Body of pancreas (tissue), 4 donors: ENCODE measurements at regions not wholly inside any gene's neighbourhood (a gene's known extent, or its start where the extent isn't known, plus 50 kb on each side); places are given as distances from the start of the nearest gene placed in this dataset.
"Not testable (repeated sequence)": the region's sequence is repeated elsewhere in the genome, so short reads cannot be mapped to it uniquely, and the experiment has no call there.

Source experiments
- ATAC-seq: fragments of 150-250 bp; one replicate; pipeline ENCODE4 v1.9.1; 2016
- DNase-seq, 4 donors: peaks; one replicate each; pipeline ENCODE4 v3.0.0-alpha.2; 2019
- H3K27ac ChIP-seq, 4 donors: fragments of 200-600 bp; sonication (generic); 1 replicate in 3 of 4; 2 replicates in 1 of 4; pipeline versions ENCODE4 v1.5.1 to v1.6.1; 2016 to 2019; ENCODE audit warnings: mild to moderate bottlenecking in 1 of 4, mixed read lengths in 1 of 4, moderate library complexity in 1 of 4
- H3K27me3 ChIP-seq, 2 donors: fragments of 200-600 bp; sonication (generic); one replicate each; pipeline ENCODE4 v1.6.0; 2016; ENCODE audit warnings: mild to moderate bottlenecking in 1 of 2
- H3K36me3 ChIP-seq, 2 donors: fragments of 200-600 bp; sonication (generic); replicated peaks in 1 of 2; 2 replicates each; pipeline ENCODE4 v1.5.1; 2016; ENCODE audit warnings: low read depth in 2 of 2; ENCODE audit not compliant: insufficient read depth in 1 of 2
- H3K4me1 ChIP-seq: fragments of 200-600 bp; sonication (generic); one replicate; pipeline ENCODE4 v1.6.0; 2016
- H3K4me3 ChIP-seq, 2 donors: fragments of 200-600 bp; sonication (generic); 1 replicate in 1 of 2; 2 replicates in 1 of 2; pipeline ENCODE4 v1.5.1; 2016 to 2019
- H3K9me3 ChIP-seq, 3 donors: fragments of 200-600 bp; sonication (generic); 1 replicate in 2 of 3; 2 replicates in 1 of 3; pipeline ENCODE4 v1.5.1; 2016
- POLR2A ChIP-seq, 3 donors: fragments of 450-650 bp; IDR thresholded peaks; one replicate each; pipeline ENCODE4 v1.6.1; 2016; ENCODE audit warnings: antibody characterized with exemption in 3 of 3, mild to moderate bottlenecking in 2 of 3
- WGBS, 2 donors: methylation state at CpG; one replicate each; pipeline ENCODE4 v1.1.5; 2017; 5-methylcytosine and 5-hydroxymethylcytosine counted together
- intact Hi-C: fragments of 100-400 bp; cut with DNase I; formaldehyde crosslinking; loops from one replicate; pipeline ENCODE4 v1.15.1; 2023
- TF ChIP-seq, protein P1 (sequence below), 7 experiments: fragments of 450-650 bp in 4 of 7; fragments of 200-600 bp in 3 of 7; sonication (generic) in 3 of 7; IDR thresholded peaks; one replicate each; pipeline ENCODE4 v1.5.1; 2016 to 2019; ENCODE audit warnings: antibody characterized with exemption in 7 of 7

DNA sequence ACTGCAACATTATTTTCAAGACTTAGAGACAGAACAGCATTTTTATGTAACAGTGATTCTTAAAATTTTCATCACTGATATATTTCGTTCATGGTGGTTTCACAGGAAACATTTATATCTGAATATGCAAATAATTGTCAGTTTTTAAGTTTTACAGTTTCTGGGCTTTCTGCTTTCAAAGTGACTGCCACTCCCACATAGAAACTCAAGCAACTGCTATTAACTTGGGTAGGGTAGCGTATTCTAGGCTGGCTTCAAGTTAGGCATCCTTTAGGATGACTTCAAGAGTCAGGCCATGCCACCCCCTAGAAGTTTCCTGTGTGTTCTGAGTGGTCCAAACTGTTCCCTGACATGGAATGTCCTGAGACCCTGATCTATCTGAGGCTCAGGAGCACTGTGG is 123.6 kb upstream of the TSPAN8 start:
- Histone ChIP-seq H3K27ac (no peak overlapping the region), H3K36me3 (no peaks in the 10 kb centered on the region), H3K27me3 (no peaks in the 10 kb centered on the region), H3K9me3 (no peaks in the 10 kb centered on the region), H3K4me1 (no peaks in the 10 kb centered on the region), H3K4me3 (no peak overlapping the region)
- intact Hi-C loops: no loop called here
- DNase-seq (no peak), ATAC-seq (no peak)
- no peak for TF ChIP-seq POLR2A (IDR thresholded peaks at IDR 0.05)
- TF ChIP-seq, protein P1, sequence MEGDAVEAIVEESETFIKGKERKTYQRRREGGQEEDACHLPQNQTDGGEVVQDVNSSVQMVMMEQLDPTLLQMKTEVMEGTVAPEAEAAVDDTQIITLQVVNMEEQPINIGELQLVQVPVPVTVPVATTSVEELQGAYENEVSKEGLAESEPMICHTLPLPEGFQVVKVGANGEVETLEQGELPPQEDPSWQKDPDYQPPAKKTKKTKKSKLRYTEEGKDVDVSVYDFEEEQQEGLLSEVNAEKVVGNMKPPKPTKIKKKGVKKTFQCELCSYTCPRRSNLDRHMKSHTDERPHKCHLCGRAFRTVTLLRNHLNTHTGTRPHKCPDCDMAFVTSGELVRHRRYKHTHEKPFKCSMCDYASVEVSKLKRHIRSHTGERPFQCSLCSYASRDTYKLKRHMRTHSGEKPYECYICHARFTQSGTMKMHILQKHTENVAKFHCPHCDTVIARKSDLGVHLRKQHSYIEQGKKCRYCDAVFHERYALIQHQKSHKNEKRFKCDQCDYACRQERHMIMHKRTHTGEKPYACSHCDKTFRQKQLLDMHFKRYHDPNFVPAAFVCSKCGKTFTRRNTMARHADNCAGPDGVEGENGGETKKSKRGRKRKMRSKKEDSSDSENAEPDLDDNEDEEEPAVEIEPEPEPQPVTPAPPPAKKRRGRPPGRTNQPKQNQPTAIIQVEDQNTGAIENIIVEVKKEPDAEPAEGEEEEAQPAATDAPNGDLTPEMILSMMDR (IDR thresholded peaks at IDR 0.05): no peak
- 80 to 82% methylated on average over 2 of the region's 2 CpGs for WGBS, 2 donors

DNA sequence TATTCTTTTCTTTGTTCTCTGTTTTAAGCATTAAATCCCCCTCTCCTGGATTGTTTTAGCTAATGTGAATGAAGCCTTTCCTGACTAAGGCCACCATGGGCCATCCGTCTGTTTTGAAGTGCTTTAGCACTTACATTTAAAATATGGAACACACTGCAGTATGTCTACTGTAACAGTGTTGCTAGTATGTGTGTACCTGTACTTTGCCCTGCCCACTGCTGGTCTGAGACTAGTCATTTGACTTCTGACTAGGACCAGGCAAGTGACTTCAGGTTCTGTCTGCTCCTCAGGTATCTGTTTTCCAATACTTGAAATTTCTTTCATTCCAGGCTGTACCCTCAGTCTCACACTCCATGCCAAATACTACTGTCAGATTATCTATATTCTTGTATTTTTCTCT is 120.1 kb upstream of the TSPAN8 start:
- intact Hi-C loops: no loop called here
- DNase-seq (no peak), ATAC-seq (no peak)
- no peaks in the 10 kb centered on the region for H3K36me3 ChIP-seq
- no peaks in the 10 kb centered on the region for H3K4me1 ChIP-seq
- no peak for TF ChIP-seq POLR2A (IDR thresholded peaks at IDR 0.05)
- TF ChIP-seq, protein P1 (IDR thresholded peaks at IDR 0.05): no peak
- 85 to 95% methylated on average over 1 of the region's 1 CpG for WGBS, 2 donors
- no peaks in the 10 kb centered on the region for H3K9me3 ChIP-seq
- H3K27ac ChIP-seq: no peak overlapping the region
- no peak overlapping the region for H3K4me3 ChIP-seq
- H3K27me3 ChIP-seq: no peaks in the 10 kb centered on the region

DNA sequence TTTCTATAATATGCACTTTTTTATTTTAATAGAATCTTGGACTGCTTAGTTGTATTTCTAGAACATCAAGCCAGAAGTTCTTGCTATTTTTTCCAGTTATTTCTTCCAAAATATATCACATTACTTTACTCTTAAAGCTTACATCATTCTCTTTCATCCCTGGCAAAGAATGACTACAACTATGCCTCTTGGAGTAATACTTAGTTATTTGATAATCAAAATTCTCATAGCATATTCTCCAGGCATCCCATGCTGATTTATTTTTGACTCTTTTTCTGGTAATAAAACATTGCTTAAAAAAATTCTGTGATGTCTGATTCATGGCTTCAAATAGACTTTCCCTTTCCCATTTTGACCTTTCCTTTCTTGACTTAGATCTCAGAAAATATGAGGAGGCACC is 118.7 kb upstream of the TSPAN8 start:
- intact Hi-C loops: no loop called here
- TF ChIP-seq, protein P1 (IDR thresholded peaks at IDR 0.05): no peak
- TF ChIP-seq POLR2A (IDR thresholded peaks at IDR 0.05): no peak
- H3K9me3 ChIP-seq: no peaks in the 10 kb centered on the region
- no peak for ATAC-seq
- H3K4me1 ChIP-seq: no peaks in the 10 kb centered on the region
- H3K36me3 ChIP-seq: no peaks in the 10 kb centered on the region
- DNase-seq: no peak
- H3K4me3 ChIP-seq: no peak overlapping the region
- no peaks in the 10 kb centered on the region for H3K27me3 ChIP-seq
- no peak overlapping the region for H3K27ac ChIP-seq

DNA sequence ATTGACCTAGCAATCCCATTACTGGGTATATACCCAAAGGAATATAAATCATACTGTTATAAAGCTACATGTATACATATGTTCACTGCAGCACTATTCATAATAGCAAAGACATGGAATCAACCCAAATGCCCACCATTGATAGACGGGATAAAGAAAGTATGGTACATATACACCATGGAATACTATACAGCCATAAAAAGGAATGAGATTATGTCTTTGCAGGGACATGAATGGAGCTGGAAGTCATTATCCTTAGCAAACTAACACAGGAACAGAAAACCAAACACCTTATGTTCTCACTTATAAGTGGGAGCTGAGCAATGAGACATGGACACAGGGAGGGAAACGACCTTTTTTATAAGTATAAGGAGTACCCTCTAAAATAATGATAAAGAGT is 113.0 kb upstream of the TSPAN8 start:
- intact Hi-C loops, H3K36me3 ChIP-seq, H3K27me3 ChIP-seq, H3K4me1 ChIP-seq, H3K9me3 ChIP-seq, H3K27ac ChIP-seq, H3K4me3 ChIP-seq, ATAC-seq, DNase-seq: not testable (repeated sequence)
- WGBS, 2 donors: 64 to 69% methylated on average over 2 of the region's 2 CpGs

DNA sequence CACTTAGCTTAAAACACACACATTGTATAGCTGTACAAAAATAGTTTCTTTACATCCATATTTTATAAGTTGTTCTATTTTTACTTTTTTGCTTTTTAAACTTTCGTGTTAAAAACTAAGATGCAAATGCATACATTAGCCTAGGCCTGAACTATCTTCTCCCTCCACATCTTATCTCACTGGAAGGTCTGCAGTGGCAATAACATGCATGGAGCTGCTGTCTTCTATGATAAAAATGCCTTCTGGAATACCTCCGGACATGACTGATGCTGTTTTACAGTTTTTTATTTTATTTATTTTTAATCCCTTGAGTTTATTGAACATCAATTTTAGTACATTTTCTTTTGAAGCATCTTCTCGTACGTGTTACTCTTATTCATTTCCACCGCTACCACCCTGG is 112.3 kb upstream of the TSPAN8 start:
- ATAC-seq (no peak), DNase-seq (no peak)
- no peaks in the 10 kb centered on the region for H3K9me3 ChIP-seq
- H3K4me3 ChIP-seq: no peak overlapping the region
- H3K27me3 ChIP-seq: no peaks in the 10 kb centered on the region
- H3K36me3 ChIP-seq: no peaks in the 10 kb centered on the region
- no peak overlapping the region for H3K27ac ChIP-seq
- no peak for TF ChIP-seq POLR2A (IDR thresholded peaks at IDR 0.05)
- TF ChIP-seq, protein P1 (IDR thresholded peaks at IDR 0.05): no peak
- H3K4me1 ChIP-seq: no peaks in the 10 kb centered on the region
- WGBS, 2 donors: 85 to 90% methylated on average over 5 of the region's 5 CpGs
- intact Hi-C loops: no loop called here
